HCT116 (cell line): ENCODE measurements at regions not wholly inside any gene's neighbourhood (a gene's known extent, or its start where the extent isn't known, plus 50 kb on each side); places are given as distances from the start of the nearest gene placed in this dataset.

Experiments
- ATAC-seq: fragments of 200-7000 bp; cut with Tn5 transposase; 2 replicates; pipeline ENCODE4 v1.9.1; 2020; ENCODE audit warnings: mild to moderate bottlenecking, moderate library complexity
- BruUV-seq: library from RNA; stranded (reverse); fragments of 400-500 nt; replicated peaks from 2 replicates; lab custom pipeline; 2021; lab: Mats Ljungman, UMichigan
- CTCF ChIA-PET: fragments of 300-600 bp; sonication (Branson Sonifier 250); formaldehyde crosslinking; loops from one replicate; lab custom pipeline; 2021; ENCODE audit warnings: antibody characterized with exemption; lab: Charles Lee
- POLR2A ChIA-PET: fragments of 300-600, 350-600 bp; sonication (Branson Sonifier 250); formaldehyde crosslinking; loops from one replicate; lab custom pipeline; 2021; ENCODE audit warnings: antibody characterized with exemption; lab: Charles Lee
- RAD21 ChIA-PET, 2 experiments: fragments of 300-600 bp; sonication (Branson Sonifier 250); formaldehyde crosslinking; loops; one replicate each; lab custom pipeline; 2023; ENCODE audit warnings: low total read pairs in 2 of 2; ENCODE audit not compliant: uncharacterized antibody in 2 of 2, unreplicated experiment in 2 of 2, low non-redundant PET in 1 of 2; lab: Charles Lee
- DNase-seq: peaks from one replicate; pipeline ENCODE4 v3.0.0-alpha.2; 2010; ENCODE audit warnings: low read depth, low spot score
- H2AFZ ChIP-seq: fragments of 200-600 bp; shearing (Covaris generic), sonication (generic); 2 replicates; pipeline ENCODE4 v1.6.1; 2017; ENCODE audit warnings: low read depth, mixed run types, mixed read lengths, antibody characterized with exemption, low read length; ENCODE audit not compliant: poor library complexity, severe bottlenecking
- H3K27ac ChIP-seq: 2 replicates; pipeline ENCODE4 v1.5.1; 2012; ENCODE audit warnings: low read depth, low read length
- H3K27me3 ChIP-seq: fragments of 200-600 bp; sonication (generic); 2 replicates; pipeline ENCODE4 v1.6.1; 2016; ENCODE audit warnings: mixed run types, low read length, mixed read lengths; ENCODE audit not compliant: insufficient read depth
- H3K36me3 ChIP-seq, 2 experiments: fragments of 200-500 bp in 1 of 2; fragments of 200-600 bp in 1 of 2; sonication (Bioruptor generic) in 1 of 2; sonication (generic) in 1 of 2; 2 replicates each; pipeline versions ENCODE4 v1.5.1 to v1.6.1; 2014 to 2016; ENCODE audit warnings: low read length in 2 of 2, inconsistent platforms in 1 of 2, mixed read lengths in 1 of 2, mixed run types in 1 of 2; ENCODE audit not compliant: insufficient read depth in 2 of 2, control insufficient read depth in 1 of 2
- H3K4me1 ChIP-seq, 2 experiments: fragments of 200-600 bp in 1 of 2; sonication (generic) in 1 of 2; 2 replicates each; pipeline versions ENCODE4 v1.5.1 to v1.6.1; 2012 to 2017; ENCODE audit warnings: low read length in 2 of 2, inconsistent platforms in 1 of 2, mild to moderate bottlenecking in 1 of 2, mixed read lengths in 1 of 2, mixed run types in 1 of 2, moderate library complexity in 1 of 2; ENCODE audit not compliant: insufficient read depth in 2 of 2, control insufficient read depth in 1 of 2
- H3K4me2 ChIP-seq: fragments of 200-600 bp; sonication (generic); 2 replicates; pipeline ENCODE4 v1.6.1; 2017; ENCODE audit warnings: mixed run types, low read length, mixed read lengths
- H3K4me3 ChIP-seq, 2 experiments: fragments of 200-600 bp in 1 of 2; sonication (generic) in 1 of 2; replicated peaks in 1 of 2; 2 replicates each; pipeline ENCODE4 v1.5.1; 2011 to 2016; ENCODE audit warnings: low read length in 2 of 2, control low read depth in 1 of 2, low read depth in 1 of 2, mild to moderate bottlenecking in 1 of 2, mixed read lengths in 1 of 2, mixed run types in 1 of 2
- H3K79me2 ChIP-seq: fragments of 200-600 bp; sonication (generic); 2 replicates; pipeline ENCODE4 v1.6.1; 2017; ENCODE audit warnings: mild to moderate bottlenecking, mixed run types, low read length, moderate library complexity, mixed read lengths; ENCODE audit not compliant: insufficient read depth
- H3K9ac ChIP-seq: fragments of 200-600 bp; sonication (generic); 2 replicates; pipeline ENCODE4 v1.6.1; 2016; ENCODE audit warnings: low read length, mixed read lengths
- H3K9me2 ChIP-seq: fragments of 200-600 bp; sonication (generic), shearing (Covaris generic); 2 replicates; pipeline ENCODE4 v1.6.1; 2017; ENCODE audit warnings: mixed run types, mild to moderate bottlenecking, moderate library complexity; ENCODE audit not compliant: insufficient read depth
- H3K9me3 ChIP-seq, 2 experiments: fragments of 200-500 bp in 1 of 2; fragments of 200-600 bp in 1 of 2; sonication (Bioruptor generic) in 1 of 2; sonication (generic) in 1 of 2; 2 replicates each; pipeline ENCODE4 v1.6.1; 2014 to 2017; ENCODE audit warnings: low read length in 2 of 2, mixed read lengths in 2 of 2, inconsistent platforms in 1 of 2, low read depth in 1 of 2, mild to moderate bottlenecking in 1 of 2, mixed run types in 1 of 2, moderate library complexity in 1 of 2; ENCODE audit not compliant: control insufficient read depth in 1 of 2, insufficient read depth in 1 of 2
- H4K20me1 ChIP-seq: fragments of 200-600 bp; sonication (generic), shearing (Covaris generic); 2 replicates; pipeline ENCODE4 v1.6.1; 2017; ENCODE audit warnings: mixed run types, mild to moderate bottlenecking, moderate library complexity; ENCODE audit not compliant: insufficient read depth
- CEBPB ChIP-seq: IDR thresholded peaks from 2 replicates; pipeline ENCODE4 v1.6.1; 2012; ENCODE audit warnings: low read depth
- EGR1 ChIP-seq: IDR thresholded peaks from 2 replicates; pipeline ENCODE4 v1.6.1; 2012; ENCODE audit warnings: low read depth
- POLR2A ChIP-seq: IDR thresholded peaks from 2 replicates; pipeline ENCODE4 v1.7.0; 2011; ENCODE audit warnings: borderline replicate concordance; ENCODE audit not compliant: insufficient read depth, insufficient read length; ENCODE audit errors: extremely low read depth
- POLR2AphosphoS5 ChIP-seq: IDR thresholded peaks from 2 replicates; pipeline ENCODE4 v1.6.1; 2011; ENCODE audit warnings: mild to moderate bottlenecking, low read depth, low read length, moderate library complexity
- RAD21 ChIP-seq: IDR thresholded peaks from 2 replicates; pipeline ENCODE4 v1.6.1; 2012; ENCODE audit warnings: low read depth, mild to moderate bottlenecking
- TCF7L2 ChIP-seq: IDR thresholded peaks from 2 replicates; pipeline ENCODE4 v1.7.0; 2011; ENCODE audit warnings: borderline replicate concordance, inconsistent platforms; ENCODE audit not compliant: insufficient read depth, insufficient read length; ENCODE audit errors: extremely low read depth
- intact Hi-C: fragments of 100-400 bp; cut with micrococcal nuclease; formaldehyde crosslinking; loops from 2 replicates; pipeline ENCODE4 v1.10.0; 2022
- TF ChIP-seq, protein P1 (sequence below): IDR thresholded peaks from 2 replicates; pipeline ENCODE4 v1.6.1; 2012; ENCODE audit warnings: low read depth
- TF ChIP-seq, protein P2 (sequence below): IDR thresholded peaks from 2 replicates; pipeline ENCODE4 v1.6.1; 2012

DNA sequence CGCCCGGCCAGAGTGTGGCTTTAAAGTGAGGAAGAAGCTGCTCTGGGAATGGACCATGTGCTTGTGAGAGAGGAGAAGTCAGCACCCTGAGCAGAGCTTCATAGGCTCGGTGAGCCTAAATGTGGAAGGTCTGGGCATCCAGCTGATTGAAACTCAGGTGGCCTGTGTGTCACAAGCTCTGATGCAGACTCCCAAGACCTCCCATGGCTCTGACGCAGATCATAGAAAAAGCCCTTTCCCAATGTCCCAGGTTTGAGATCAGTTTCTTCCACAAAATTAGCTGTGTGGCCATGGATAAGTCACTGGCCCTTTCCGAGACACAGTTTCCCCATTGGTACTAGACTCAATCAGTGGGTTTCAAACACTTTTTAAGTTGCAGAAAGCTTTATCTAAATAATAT, 180.0 kb upstream of the CCL2 start:
- no peak overlapping the region for H3K27ac ChIP-seq
- TF ChIP-seq TCF7L2 (no peak), POLR2AphosphoS5 (no peak), POLR2A (no peak), EGR1 (no peak), CEBPB (no peak)
- RAD21 ChIA-PET: no interaction called here
- intact Hi-C loops: no loop called here
- H3K27me3 ChIP-seq: no peaks in the 10 kb centered on the region
- peaks cover 0 to 20% of the 10 kb centered on the region in 2 experiments; a peak in 2 of 4 replicates for H3K9me3 ChIP-seq
- H3K36me3 ChIP-seq: no peaks in the 10 kb centered on the region
- CTCF ChIA-PET: no interaction called here
- H3K4me2 ChIP-seq: no peak overlapping the region
- ATAC-seq (no peak), DNase-seq (no peak)
- H3K4me3 ChIP-seq: no peak overlapping the region
- H4K20me1 ChIP-seq: no peaks in the 10 kb centered on the region
- POLR2A ChIA-PET: no interaction called here
- H3K9ac ChIP-seq: no peak overlapping the region
- H3K9me2 ChIP-seq: no peaks in the 10 kb centered on the region
- H2AFZ ChIP-seq: no peak overlapping the region
- H3K4me1 ChIP-seq: no peaks in the 10 kb centered on the region
- H3K79me2 ChIP-seq: no peaks in the 10 kb centered on the region
- BruUV-seq: no TSS peak

DNA sequence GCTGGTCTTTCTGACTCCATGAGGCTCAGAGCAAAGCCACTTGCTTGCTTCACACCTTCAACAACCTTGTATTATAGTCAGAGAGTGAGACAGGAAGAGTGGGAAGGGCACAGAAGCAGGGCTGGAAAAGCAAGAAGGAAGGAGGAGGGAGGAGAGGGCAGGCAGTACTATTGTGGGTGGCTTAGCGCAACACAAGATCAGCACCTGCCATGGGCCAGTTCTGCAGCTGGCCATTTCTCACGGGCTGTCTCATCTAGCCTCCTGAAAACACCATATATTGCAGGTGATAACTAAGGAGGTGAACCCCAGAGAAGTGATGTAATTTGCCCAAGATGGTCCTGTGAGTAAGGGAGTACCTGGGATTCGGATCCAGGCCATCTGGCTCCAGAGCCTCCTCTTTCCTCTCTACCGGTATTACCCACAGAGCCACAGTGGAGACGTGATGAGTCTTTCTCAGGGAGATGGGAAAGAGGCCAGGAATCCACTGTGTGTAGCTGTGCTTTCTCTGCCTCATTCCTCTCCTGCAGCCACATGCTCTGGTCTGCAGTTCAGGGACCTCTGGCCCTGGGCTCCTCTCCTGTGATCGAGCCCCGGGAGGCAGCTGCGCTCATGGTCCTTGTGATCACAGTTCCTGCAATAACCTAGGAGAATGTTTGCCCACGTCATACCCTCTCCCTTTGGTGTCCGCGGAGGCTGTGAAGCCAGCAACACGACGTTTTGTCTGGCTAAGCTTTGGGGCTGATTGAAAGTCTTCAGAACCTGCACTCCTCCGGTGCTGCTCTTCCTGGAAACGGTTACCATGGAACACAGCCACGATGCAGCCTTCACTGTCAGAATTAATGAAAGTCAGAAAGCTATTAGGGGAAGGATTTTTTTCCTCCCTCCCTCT, 178.1 kb upstream of the CCL2 start:
- intact Hi-C loops: no loop called here

More for the DNA sequence above, 178.1 kb upstream of the CCL2 start:
- ATAC-seq (no peak), DNase-seq (no peak)
- Histone ChIP-seq H3K9me3 (peaks cover 0 to 14% of the 10 kb centered on the region in 2 experiments; a peak in 2 of 4 replicates), H3K9ac (no peak overlapping the region), H3K36me3 (no peaks in the 10 kb centered on the region), H3K4me3 (no peak overlapping the region), H2AFZ (no peak overlapping the region), H3K4me2 (no peak overlapping the region), H4K20me1 (no peaks in the 10 kb centered on the region), H3K4me1 (no peaks in the 10 kb centered on the region), H3K9me2 (no peaks in the 10 kb centered on the region), H3K79me2 (no peaks in the 10 kb centered on the region), H3K27me3 (no peaks in the 10 kb centered on the region), H3K27ac (no peak overlapping the region)
- ChIA-PET CTCF (no interaction called here), RAD21 (no interaction called here), POLR2A (no interaction called here)
- TF ChIP-seq, protein P1, sequence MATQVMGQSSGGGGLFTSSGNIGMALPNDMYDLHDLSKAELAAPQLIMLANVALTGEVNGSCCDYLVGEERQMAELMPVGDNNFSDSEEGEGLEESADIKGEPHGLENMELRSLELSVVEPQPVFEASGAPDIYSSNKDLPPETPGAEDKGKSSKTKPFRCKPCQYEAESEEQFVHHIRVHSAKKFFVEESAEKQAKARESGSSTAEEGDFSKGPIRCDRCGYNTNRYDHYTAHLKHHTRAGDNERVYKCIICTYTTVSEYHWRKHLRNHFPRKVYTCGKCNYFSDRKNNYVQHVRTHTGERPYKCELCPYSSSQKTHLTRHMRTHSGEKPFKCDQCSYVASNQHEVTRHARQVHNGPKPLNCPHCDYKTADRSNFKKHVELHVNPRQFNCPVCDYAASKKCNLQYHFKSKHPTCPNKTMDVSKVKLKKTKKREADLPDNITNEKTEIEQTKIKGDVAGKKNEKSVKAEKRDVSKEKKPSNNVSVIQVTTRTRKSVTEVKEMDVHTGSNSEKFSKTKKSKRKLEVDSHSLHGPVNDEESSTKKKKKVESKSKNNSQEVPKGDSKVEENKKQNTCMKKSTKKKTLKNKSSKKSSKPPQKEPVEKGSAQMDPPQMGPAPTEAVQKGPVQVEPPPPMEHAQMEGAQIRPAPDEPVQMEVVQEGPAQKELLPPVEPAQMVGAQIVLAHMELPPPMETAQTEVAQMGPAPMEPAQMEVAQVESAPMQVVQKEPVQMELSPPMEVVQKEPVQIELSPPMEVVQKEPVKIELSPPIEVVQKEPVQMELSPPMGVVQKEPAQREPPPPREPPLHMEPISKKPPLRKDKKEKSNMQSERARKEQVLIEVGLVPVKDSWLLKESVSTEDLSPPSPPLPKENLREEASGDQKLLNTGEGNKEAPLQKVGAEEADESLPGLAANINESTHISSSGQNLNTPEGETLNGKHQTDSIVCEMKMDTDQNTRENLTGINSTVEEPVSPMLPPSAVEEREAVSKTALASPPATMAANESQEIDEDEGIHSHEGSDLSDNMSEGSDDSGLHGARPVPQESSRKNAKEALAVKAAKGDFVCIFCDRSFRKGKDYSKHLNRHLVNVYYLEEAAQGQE: no peak
- TF ChIP-seq, protein P2, sequence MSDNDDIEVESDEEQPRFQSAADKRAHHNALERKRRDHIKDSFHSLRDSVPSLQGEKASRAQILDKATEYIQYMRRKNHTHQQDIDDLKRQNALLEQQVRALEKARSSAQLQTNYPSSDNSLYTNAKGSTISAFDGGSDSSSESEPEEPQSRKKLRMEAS: no peak
- no peak for TF ChIP-seq RAD21
- BruUV-seq: no TSS peak
